Panc1 (cell line): ENCODE measurements at regions not wholly inside any gene's neighbourhood (a gene's known extent, or its start where the extent isn't known, plus 50 kb on each side); places are given as distances from the start of the nearest gene placed in this dataset.

Experiments
- POLR2AphosphoS5 ChIP-seq: IDR thresholded peaks from 2 replicates; pipeline ENCODE4 v1.6.1; 2012; ENCODE audit warnings: mild to moderate bottlenecking, low read depth, low read length, moderate library complexity
- SIN3A ChIP-seq: IDR thresholded peaks from 2 replicates; pipeline ENCODE4 v1.6.1; 2012; ENCODE audit warnings: low read depth, mild to moderate bottlenecking, low read length, moderate library complexity, borderline replicate concordance; ENCODE audit not compliant: insufficient read depth
- TCF7L2 ChIP-seq: IDR thresholded peaks from 2 replicates; pipeline ENCODE4 v1.6.1; 2011; ENCODE audit warnings: mild to moderate bottlenecking, low read depth, low read length, inconsistent platforms
- TF ChIP-seq, protein P1 (sequence below): fragments of 450-650 bp; IDR thresholded peaks from 2 replicates; pipeline ENCODE4 v1.5.1; 2017; ENCODE audit warnings: mild to moderate bottlenecking

DNA sequence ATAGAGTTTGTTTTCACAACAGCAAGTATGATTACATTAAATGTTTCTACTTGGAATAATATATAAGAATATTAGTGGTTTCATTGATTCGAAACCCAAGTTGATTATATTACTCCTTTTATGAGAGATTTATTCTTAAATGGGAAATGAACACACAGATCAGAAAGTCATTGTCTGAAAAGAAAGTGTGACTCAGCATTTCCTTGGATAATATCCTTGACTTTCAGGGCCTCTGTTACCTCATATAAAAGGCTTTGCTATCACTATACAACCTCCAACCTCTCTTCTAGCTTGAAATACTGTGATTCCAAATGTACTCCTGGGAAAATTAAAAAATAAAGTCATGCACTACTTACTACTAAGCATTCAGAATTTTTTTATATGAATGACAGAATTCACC is 295.3 kb upstream of the LYPLAL1 start:
- TF ChIP-seq, protein P1, sequence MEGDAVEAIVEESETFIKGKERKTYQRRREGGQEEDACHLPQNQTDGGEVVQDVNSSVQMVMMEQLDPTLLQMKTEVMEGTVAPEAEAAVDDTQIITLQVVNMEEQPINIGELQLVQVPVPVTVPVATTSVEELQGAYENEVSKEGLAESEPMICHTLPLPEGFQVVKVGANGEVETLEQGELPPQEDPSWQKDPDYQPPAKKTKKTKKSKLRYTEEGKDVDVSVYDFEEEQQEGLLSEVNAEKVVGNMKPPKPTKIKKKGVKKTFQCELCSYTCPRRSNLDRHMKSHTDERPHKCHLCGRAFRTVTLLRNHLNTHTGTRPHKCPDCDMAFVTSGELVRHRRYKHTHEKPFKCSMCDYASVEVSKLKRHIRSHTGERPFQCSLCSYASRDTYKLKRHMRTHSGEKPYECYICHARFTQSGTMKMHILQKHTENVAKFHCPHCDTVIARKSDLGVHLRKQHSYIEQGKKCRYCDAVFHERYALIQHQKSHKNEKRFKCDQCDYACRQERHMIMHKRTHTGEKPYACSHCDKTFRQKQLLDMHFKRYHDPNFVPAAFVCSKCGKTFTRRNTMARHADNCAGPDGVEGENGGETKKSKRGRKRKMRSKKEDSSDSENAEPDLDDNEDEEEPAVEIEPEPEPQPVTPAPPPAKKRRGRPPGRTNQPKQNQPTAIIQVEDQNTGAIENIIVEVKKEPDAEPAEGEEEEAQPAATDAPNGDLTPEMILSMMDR = no peak
- TF ChIP-seq POLR2AphosphoS5 (no peak), TCF7L2 (no peak), SIN3A (no peak)
